GM23248 (cell line): ENCODE measurements at regions not wholly inside any gene's neighbourhood (a gene's known extent, or its start where the extent isn't known, plus 50 kb on each side); places are given as distances from the start of the nearest gene placed in this dataset.

ENCODE experiments used
- EZH2 ChIP-seq: fragments of 200-600 bp; sonication (generic); IDR thresholded peaks from 2 replicates; pipeline ENCODE4 v1.6.1; 2018; ENCODE audit warnings: antibody characterized with exemption, mild to moderate bottlenecking; ENCODE audit not compliant: insufficient read depth, poor library complexity, severe bottlenecking
- EZH2phosphoT487 ChIP-seq: fragments of 200-600 bp; sonication (generic); IDR thresholded peaks from 2 replicates; pipeline ENCODE4 v1.6.1; 2018; ENCODE audit warnings: antibody characterized with exemption, moderate library complexity, mild to moderate bottlenecking, low read depth; ENCODE audit not compliant: insufficient read depth

- TF ChIP-seq EZH2 (no peak), EZH2phosphoT487 (no peak)
Measured at GRCh38 chr7:41097501-41097900, 605.4 kb downstream of the INHBA start.
